B cell (primary cell): ENCODE measurements at regions not wholly inside any gene's neighbourhood (a gene's known extent, or its start where the extent isn't known, plus 50 kb on each side); places are given as distances from the start of the nearest gene placed in this dataset.

Experiments
- ATAC-seq: fragments of 200-7000 bp; cut with Tn5 transposase; one replicate; pipeline ENCODE4 v1.10.0; 2021; ENCODE audit warnings: low read depth, mild to moderate bottlenecking, moderate number of reproducible peaks, moderate library complexity
- CTCF ChIA-PET: fragments of 350-600 bp; sonication (Branson Sonifier 250); formaldehyde crosslinking; loops from one replicate; lab custom pipeline; 2021; ENCODE audit warnings: antibody characterized with exemption, inconsistent platforms; lab: Charles Lee
- POLR2A ChIA-PET: fragments of 350-600 bp; sonication (Branson Sonifier 250); formaldehyde crosslinking; loops from one replicate; lab custom pipeline; 2021; ENCODE audit warnings: antibody characterized with exemption; lab: Charles Lee
- DNase-seq: peaks from one replicate; pipeline ENCODE4 v3.0.0; 2013
- H2AFZ ChIP-seq: 2 replicates; pipeline ENCODE4 v1.6.1; 2012; ENCODE audit warnings: mild to moderate bottlenecking, low read depth, low read length; ENCODE audit not compliant: insufficient read depth, poor library complexity, severe bottlenecking
- H3K27ac ChIP-seq, 2 donors: 1 replicate in 1 of 2; 2 replicates in 1 of 2; pipeline ENCODE4 v1.5.1; 2012 to 2013; ENCODE audit warnings: low read length in 2 of 2, mild to moderate bottlenecking in 2 of 2, moderate library complexity in 1 of 2
- H3K27me3 ChIP-seq, 4 experiments: fragments of 200-600 bp in 1 of 4; sonication (generic) in 1 of 4; replicated peaks in 1 of 4; 1 replicate in 2 of 4; 2 replicates in 2 of 4; pipeline versions ENCODE4 v1.6.1 to v1.7.0; 2013 to 2016; ENCODE audit warnings: low read length in 3 of 4, mild to moderate bottlenecking in 2 of 4, mixed read lengths in 1 of 4, moderate library complexity in 1 of 4; ENCODE audit not compliant: insufficient read depth in 4 of 4, control insufficient read depth in 3 of 4; ENCODE audit errors: control extremely low read depth in 1 of 4
- H3K36me3 ChIP-seq, 2 experiments: replicated peaks in 1 of 2; 1 replicate in 1 of 2; 2 replicates in 1 of 2; pipeline versions ENCODE4 v1.6.1 to v1.7.1; 2013; ENCODE audit warnings: low read length in 1 of 2; ENCODE audit not compliant: insufficient read depth in 2 of 2, control insufficient read depth in 1 of 2; ENCODE audit errors: control extremely low read depth in 1 of 2, extremely low read depth in 1 of 2
- H3K4me1 ChIP-seq, 2 donors: fragments of 200-600 bp in 1 of 2; sonication (generic) in 1 of 2; 1 replicate in 1 of 2; 2 replicates in 1 of 2; pipeline versions ENCODE4 v1.5.1 to v1.6.1; 2013 to 2017; ENCODE audit warnings: low read length in 2 of 2; ENCODE audit not compliant: control insufficient read depth in 2 of 2, insufficient read depth in 2 of 2
- H3K4me2 ChIP-seq: replicated peaks from 2 replicates; pipeline ENCODE3; 2012; ENCODE audit warnings: mild to moderate bottlenecking, low read depth, low read length; ENCODE audit not compliant: poor library complexity, severe bottlenecking
- H3K4me3 ChIP-seq, 5 experiments: fragments of 200-600 bp in 1 of 5; sonication (generic) in 1 of 5; 1 replicate in 3 of 5; 2 replicates in 2 of 5; pipeline versions ENCODE4 v1.5.1 to v1.7.0; 2011 to 2016; ENCODE audit warnings: low read length in 4 of 5, mild to moderate bottlenecking in 4 of 5, low read depth in 2 of 5, control low read depth in 1 of 5, moderate library complexity in 1 of 5; ENCODE audit not compliant: insufficient read depth in 1 of 5; ENCODE audit errors: control extremely low read depth in 1 of 5, extremely low read depth in 1 of 5
- H3K79me2 ChIP-seq: fragments of 200-600 bp; sonication (generic); one replicate; pipeline ENCODE4 v1.6.0; 2016; ENCODE audit warnings: low read length; ENCODE audit not compliant: control insufficient read depth, insufficient read depth
- H3K9ac ChIP-seq: fragments of 200-600 bp; sonication (generic); 2 replicates; pipeline ENCODE4 v1.6.1; 2017; ENCODE audit warnings: mild to moderate bottlenecking, low read length, moderate library complexity
- H3K9me3 ChIP-seq, 3 donors: one replicate each; pipeline versions ENCODE4 v1.6.1 to v1.7.1; 2013; ENCODE audit warnings: low read length in 2 of 3; ENCODE audit not compliant: control insufficient read depth in 2 of 3, insufficient read depth in 1 of 3; ENCODE audit errors: control extremely low read depth in 1 of 3
- H4K20me1 ChIP-seq: 2 replicates; pipeline ENCODE4 v1.6.0; 2012; ENCODE audit warnings: mild to moderate bottlenecking, low read length; ENCODE audit not compliant: insufficient read depth, control insufficient read depth, poor library complexity, severe bottlenecking
- H3K27ac Mint-ChIP-seq: one replicate; pipeline ENCODE4 v1.8.0; 2021; ENCODE audit warnings: mixed read lengths
- H3K27me3 Mint-ChIP-seq: one replicate; pipeline ENCODE4 v1.8.0; 2021; ENCODE audit warnings: mixed read lengths
- H3K4me1 Mint-ChIP-seq: one replicate; pipeline ENCODE4 v1.8.0; 2021; ENCODE audit warnings: mixed read lengths
- H3K4me3 Mint-ChIP-seq: one replicate; pipeline ENCODE4 v1.8.0; 2021; ENCODE audit warnings: mixed read lengths
- H3K9me3 Mint-ChIP-seq: one replicate; pipeline ENCODE4 v1.8.0; 2022; ENCODE audit warnings: mixed read lengths; ENCODE audit not compliant: insufficient read depth
- EZH2 ChIP-seq: IDR thresholded peaks from 2 replicates; pipeline ENCODE4 v1.6.1; 2012; ENCODE audit warnings: borderline replicate concordance, low read depth, mild to moderate bottlenecking, moderate library complexity, low read length; ENCODE audit not compliant: insufficient read depth, poor library complexity, severe bottlenecking
- WGBS: methylation state at CpG from one replicate; pipeline ENCODE4 v1.1.5; 2013; ENCODE audit warnings: missing lambda C conversion rate; ENCODE audit not compliant: insufficient coverage; 5-methylcytosine and 5-hydroxymethylcytosine counted together
- intact Hi-C: fragments of 100-400 bp; cut with micrococcal nuclease; formaldehyde crosslinking; loops from one replicate; pipeline ENCODE4 v1.10.0; 2022
- TF ChIP-seq, protein P1 (sequence below): fragments of 200-600 bp; IDR thresholded peaks from one replicate; pipeline ENCODE4 v1.8.0; 2022; ENCODE audit warnings: antibody characterized with exemption, mild to moderate bottlenecking

GRCh38 chr5:125315306-125315705, 568.9 kb upstream of the ZNF608 start:
- Histone ChIP-seq H3K27ac (no peak overlapping the region), H2AFZ (no peak overlapping the region), H3K4me1 (no peaks in the 10 kb centered on the region), H3K79me2 (no peaks in the 10 kb centered on the region), H3K27me3 (no peaks in the 10 kb centered on the region), H3K9ac (no peak overlapping the region), H4K20me1 (no peaks in the 10 kb centered on the region), H3K36me3 (no peaks in the 10 kb centered on the region), H3K4me2 (no peak overlapping the region), H3K4me3 (no peak overlapping the region), H3K9me3 (peaks cover 0 to 9% (median 5%) of the 10 kb centered on the region in 3 donors)
- H3K4me3 Mint-ChIP-seq, result no peak overlapping the region
- TF ChIP-seq, protein P1, sequence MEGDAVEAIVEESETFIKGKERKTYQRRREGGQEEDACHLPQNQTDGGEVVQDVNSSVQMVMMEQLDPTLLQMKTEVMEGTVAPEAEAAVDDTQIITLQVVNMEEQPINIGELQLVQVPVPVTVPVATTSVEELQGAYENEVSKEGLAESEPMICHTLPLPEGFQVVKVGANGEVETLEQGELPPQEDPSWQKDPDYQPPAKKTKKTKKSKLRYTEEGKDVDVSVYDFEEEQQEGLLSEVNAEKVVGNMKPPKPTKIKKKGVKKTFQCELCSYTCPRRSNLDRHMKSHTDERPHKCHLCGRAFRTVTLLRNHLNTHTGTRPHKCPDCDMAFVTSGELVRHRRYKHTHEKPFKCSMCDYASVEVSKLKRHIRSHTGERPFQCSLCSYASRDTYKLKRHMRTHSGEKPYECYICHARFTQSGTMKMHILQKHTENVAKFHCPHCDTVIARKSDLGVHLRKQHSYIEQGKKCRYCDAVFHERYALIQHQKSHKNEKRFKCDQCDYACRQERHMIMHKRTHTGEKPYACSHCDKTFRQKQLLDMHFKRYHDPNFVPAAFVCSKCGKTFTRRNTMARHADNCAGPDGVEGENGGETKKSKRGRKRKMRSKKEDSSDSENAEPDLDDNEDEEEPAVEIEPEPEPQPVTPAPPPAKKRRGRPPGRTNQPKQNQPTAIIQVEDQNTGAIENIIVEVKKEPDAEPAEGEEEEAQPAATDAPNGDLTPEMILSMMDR, result no peak
- ATAC-seq (no peak), DNase-seq (no peak)
- CTCF ChIA-PET, result interaction anchor here (1.2 kb wide), 1 partner anchor 9 kb away, joined by 4 read pairs; no protein-coding TSS in a partner anchor
- no peak overlapping the region for H3K27ac Mint-ChIP-seq
- peaks cover 10% of the 10 kb centered on the region for H3K9me3 Mint-ChIP-seq
- WGBS, result 100% methylated on average over 1 of the region's 1 CpG
- H3K27me3 Mint-ChIP-seq, result no peaks in the 10 kb centered on the region
- POLR2A ChIA-PET, result no interaction called here
- intact Hi-C loops, result no loop called here
- no peaks in the 10 kb centered on the region for H3K4me1 Mint-ChIP-seq

GRCh38 chr5:125316391-125316790, 570.0 kb upstream of the ZNF608 start:
- Mint-ChIP-seq H3K4me1 (no peaks in the 10 kb centered on the region), H3K4me3 (no peak overlapping the region), H3K9me3 (peaks cover 10% of the 10 kb centered on the region), H3K27me3 (no peaks in the 10 kb centered on the region), H3K27ac (no peak overlapping the region)
- H3K4me2 ChIP-seq, result no peak overlapping the region
- CTCF ChIA-PET, result interaction anchor here (1.2 kb wide), 1 partner anchor 10 kb away, joined by 4 read pairs; no protein-coding TSS in a partner anchor
- H3K27me3 ChIP-seq, result no peaks in the 10 kb centered on the region
- POLR2A ChIA-PET, result no interaction called here
- no peaks in the 10 kb centered on the region for H3K79me2 ChIP-seq
- H3K9me3 ChIP-seq, result peaks cover 0 to 9% (median 5%) of the 10 kb centered on the region in 3 donors
- intact Hi-C loops, result no loop called here
- no peaks in the 10 kb centered on the region for H3K36me3 ChIP-seq
- no CpG with 5 or more reads among the region's 3 CpGs for WGBS
- H3K9ac ChIP-seq, result no peak overlapping the region
- H2AFZ ChIP-seq, result no peak overlapping the region
- TF ChIP-seq, protein P1, result no peak
- TF ChIP-seq EZH2, result no peak
- H3K4me1 ChIP-seq, result no peaks in the 10 kb centered on the region
- ATAC-seq, result no peak
- H3K4me3 ChIP-seq, result no peak overlapping the region
- H4K20me1 ChIP-seq, result no peaks in the 10 kb centered on the region
- no peak for DNase-seq
- H3K27ac ChIP-seq, result no peak overlapping the region
